Posterior cingulate gyrus (tissue), 11 donors: ENCODE measurements at regions not wholly inside any gene's neighbourhood (a gene's known extent, or its start where the extent isn't known, plus 50 kb on each side); places are given as distances from the start of the nearest gene placed in this dataset.
A peak's percentile ranks its signal among the peaks of the same experiment; 100 is the strongest.

ENCODE experiments used
- DNase-seq, 10 donors: peaks; one replicate each; pipeline versions ENCODE4 v3.0.0 to v3.0.0-alpha.2; 2020 to 2021; ENCODE audit warnings: mixed read lengths in 3 of 10
- intact Hi-C: fragments of 100-400 bp; cut with DNase I; formaldehyde crosslinking; loops from one replicate; pipeline ENCODE4 v1.15.1; 2023

DNA sequence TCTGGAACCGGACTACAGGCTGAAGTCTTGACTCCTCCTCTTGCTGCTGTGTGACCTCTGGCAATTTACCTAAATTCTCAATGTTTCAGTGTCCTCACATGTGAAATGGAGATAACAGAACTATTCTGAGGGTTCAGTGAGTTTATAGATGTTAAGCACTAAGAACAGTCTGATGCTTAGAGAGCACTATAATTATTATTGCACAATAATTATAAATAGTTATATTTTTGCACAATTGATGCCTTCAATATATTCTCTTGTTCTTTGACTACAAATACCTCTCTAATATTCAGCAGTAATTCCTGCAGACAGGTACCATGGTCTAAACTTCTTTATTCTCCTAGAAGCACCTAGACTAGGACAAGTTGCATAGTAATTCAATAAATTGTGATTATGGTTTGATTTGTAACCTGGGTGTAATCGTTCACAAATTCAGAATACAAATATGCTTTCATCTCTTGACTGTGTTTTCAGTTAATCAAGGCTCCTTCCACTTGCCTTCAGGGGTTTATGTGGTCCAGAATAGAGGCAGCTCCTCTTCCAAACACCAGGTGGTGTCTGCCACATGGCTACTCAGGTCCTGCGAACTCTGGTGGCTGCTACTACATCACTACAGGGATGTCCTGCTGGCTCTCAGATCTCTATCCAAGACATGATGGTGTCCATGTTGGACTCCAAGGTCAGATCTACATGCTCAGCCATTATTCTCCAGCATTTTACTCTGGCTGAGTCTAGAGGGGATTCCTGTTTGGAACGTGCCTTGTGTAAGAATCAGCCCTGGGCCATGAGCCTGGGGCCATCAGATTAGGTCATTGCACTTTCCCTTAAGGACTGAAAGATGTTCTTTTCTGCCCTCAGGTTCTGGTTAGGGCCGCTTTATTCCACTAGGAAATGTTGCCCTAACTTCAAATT is 103.4 kb downstream of the QRFPR start:
- DNase-seq, result no peak
- intact Hi-C loops, result no loop called here

DNA sequence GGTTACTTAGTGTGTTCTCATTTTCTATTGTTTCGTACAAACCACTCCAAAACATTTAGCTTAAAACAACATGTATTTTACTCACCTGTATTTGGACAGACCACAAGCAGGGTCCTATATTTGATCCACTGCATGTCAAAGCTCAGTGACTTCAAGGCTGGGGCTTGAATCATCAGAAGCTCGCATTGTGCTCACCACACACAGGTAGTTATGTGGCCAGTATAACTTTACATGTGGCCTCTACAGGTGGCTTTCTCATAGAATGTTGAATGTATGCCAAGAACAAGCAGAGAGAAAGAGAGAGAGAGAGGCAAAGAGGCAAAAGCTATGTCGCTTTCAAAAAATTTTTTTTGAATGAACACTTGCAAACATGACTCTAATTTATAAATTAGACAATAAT is 107.6 kb downstream of the QRFPR start:
- no peak for DNase-seq
- intact Hi-C loops, result no loop called here

DNA sequence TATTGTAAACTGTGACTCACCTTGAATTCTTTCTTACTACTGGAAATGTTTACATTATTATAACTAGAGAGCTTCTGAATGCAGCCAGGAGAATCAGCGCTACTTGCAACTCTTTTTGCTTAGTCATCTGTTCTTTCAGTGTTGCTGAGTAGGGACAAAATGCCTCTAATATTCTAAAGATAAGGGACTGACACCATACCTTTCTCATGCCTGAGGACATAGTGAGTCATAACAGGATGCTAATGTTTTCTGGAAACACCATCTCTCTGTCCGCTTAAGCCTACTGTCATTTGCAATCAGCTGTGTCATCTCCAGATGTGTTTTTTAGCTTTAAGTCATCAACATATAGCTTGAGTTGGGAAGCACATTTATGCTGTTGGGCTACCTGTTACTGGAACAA is 108.3 kb downstream of the QRFPR start:
- intact Hi-C loops, result no loop called here
- no peak for DNase-seq

DNA sequence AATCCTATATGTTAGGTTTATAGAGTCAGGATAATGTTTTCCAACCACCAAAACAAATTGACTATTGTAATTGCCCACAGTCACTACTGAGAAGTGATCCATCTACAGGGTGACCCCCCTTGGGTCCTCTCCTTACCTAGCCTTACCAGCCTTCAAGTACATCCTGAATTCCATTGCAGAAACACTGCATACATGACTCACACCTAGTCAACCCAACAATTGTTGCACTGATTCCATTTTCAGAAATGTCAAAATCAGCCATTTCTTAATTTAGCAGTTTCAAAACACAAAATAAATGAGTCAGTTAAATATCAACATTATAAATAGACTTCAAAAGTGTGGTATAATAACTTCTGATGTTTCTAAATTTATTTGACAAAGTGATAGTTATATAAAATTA is 106.3 kb upstream of the TNIP3 start:
- intact Hi-C loops, result no loop called here
- no peak for DNase-seq

DNA sequence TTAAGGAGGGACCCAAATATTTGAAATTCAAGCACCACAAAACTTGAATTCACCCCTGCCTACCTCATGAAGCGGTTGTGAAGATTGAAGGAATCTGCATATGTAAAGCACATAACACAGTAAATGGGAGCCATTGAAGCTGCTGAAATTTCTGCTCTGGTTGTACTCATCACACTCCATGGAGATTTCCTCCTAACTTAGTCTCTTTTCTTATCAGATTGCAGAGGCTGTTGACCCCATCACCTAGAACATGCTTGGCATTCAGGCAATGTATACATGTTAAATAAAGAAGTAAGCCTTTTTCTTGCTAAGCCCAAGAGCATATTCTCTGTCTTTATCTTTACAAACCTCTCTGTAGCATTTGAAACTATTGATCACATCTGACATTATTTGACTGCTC is 104.9 kb upstream of the TNIP3 start:
- DNase-seq, result no peak
- intact Hi-C loops, result no loop called here

DNA sequence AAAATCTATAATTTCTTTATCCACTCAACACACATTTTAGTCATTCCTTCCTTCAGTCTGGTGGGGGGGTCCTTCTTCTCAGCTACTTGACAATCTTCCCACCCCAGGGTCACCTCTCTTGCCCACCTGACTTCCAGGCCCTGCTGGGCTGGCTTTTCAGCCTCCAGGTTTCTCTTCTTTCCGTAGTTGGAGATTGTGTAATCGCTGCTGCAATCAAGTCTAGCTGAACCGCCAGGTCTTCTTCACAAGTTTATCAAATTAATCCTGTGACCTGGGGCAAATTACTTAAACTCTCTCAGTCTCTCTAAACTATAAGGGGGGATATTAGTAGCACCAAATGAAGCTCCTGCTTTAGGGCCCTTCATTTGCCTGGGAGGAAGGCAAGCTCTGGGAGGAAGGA is 102.9 kb upstream of the TNIP3 start:
- intact Hi-C loops, result no loop called here
- DNase-seq, result no peak

DNA sequence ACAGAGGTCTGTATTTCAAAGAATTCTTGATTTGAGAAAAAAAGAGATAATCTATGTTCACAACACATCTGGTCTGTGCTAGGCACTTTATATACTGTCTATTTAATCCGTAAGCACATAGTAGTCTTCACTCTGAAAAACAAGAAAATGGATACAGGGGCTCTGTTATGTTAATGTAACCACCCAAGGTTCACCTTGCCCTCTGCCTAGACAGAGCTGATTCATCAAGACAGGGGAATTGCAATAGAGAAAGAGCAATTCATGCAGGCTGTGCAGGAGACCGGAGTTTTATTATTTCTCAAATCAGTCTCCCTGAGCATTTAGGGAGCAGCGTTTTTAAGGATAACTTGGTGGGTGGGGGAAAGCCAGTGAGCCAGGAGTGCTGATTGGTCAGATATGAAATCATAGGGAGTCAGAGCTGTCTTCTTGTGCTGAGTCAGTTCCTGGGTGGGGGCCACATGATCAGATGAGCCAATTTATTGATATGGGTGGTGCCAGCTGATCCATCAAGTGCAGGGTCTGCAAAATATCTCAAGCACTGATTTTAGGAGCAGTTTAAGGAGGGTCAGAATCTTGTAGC is 92.9 kb upstream of the TNIP3 start:
- no peak for DNase-seq
- intact Hi-C loops, result no loop called here

DNA sequence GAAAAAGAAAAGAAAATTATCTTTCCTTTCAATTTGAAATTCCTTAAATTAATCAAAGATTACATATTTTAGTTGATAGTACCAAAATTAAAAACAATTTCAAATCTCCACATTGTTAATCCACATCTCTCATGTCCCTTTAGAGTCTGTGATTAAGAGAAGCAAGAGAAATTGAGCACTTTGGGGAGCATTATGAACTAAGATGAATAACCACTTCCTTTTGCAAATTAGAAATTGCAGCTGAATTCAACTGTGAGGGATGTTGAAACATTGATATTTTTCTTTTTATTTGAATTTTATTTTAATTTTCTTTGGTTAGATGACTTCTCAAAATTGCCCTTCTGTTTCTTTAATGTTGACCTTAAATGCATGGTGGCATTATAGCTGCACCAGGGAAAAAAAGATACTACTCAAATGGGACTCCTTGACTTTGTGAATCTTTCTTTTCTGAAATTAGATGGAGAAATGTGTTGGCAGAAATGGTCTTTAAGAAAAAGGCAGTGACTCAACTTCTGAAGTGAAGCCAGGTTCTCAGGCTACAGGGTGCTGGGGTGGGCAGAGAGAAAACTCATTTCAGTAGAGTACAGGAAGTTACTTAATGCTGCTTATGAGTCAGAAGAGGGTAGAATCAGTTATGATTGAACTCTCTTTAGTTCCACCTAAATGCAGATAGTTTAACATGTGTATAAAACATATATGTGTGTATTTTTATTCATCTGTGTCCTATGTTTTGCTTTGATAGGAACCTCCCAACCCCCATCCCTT is 92.0 kb upstream of the TNIP3 start:
- intact Hi-C loops, result no loop called here
- no peak for DNase-seq

DNA sequence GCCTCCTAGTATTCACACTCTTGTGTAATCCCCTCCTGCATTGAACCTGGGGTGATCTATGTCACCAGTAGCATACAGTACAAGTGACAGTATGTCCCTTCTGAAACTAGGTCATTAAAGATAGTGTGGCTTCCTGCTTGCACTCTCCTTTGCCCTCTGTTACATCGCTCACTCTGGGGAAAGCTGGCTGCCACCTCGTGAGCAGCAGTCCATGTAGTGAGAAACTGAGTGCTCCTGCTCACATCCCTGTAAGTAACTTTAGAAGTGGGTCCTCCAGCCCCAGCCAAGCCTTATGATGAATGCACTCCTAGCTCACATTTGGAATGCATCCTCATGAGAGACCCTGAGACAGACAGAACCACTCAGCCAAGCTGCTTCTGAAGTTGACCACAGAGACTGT is 89.8 kb upstream of the TNIP3 start:
- intact Hi-C loops, result no loop called here
- DNase-seq, result no peak

DNA sequence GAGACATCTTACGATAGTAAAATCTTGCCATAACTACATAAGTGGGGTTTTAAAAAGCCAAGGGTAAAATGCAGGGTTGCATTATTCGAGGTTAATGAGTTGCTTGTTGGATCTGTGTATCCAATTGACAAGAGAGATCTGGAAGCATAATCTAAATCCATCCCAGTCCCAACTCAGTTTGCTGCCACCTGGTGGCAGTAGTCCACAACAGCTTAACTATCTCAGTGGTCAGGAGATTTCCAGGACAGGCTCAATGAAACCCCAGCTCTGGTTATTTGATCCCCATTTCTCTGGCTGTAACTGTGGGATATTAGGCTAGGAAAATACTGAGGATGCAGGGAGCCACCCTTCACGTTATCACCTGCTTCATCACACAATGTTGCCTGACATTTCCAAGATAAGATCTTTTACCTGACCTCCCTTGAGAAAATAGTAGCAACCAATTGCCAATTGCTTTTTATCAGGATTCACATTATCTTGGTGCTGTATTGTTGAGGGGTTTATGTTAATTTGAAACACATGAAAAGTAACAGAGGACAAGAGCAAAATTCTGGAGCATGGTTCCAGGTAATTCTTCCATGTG is 88.2 kb upstream of the TNIP3 start:
- intact Hi-C loops, result loop anchor here (1.0 kb wide), 1 partner anchor 60 kb away; no protein-coding TSS in a partner anchor
- DNase-seq, result peak; percentile 34 to 93 (median 76)

DNA sequence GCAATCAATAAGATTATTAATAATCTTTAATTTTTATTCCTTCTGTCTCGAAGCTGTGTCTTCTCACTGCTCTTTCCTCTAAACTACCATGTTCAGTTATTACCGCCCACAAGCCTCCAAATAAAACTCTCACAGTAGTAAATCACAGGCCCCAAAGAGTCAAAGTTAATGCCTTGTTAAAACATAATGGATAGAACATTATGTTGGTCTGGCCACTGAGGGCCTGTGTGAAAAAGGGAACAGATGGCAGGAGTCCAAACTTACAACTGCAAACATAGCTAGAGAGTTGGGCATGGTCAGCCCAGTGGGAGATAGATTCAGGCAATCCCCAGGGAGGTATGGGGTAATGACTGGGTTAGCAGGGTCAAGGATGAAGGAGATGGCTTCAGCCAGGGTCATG is 84.6 kb upstream of the TNIP3 start:
- DNase-seq, result no peak
- intact Hi-C loops, result loop anchor here (10.0 kb wide), 1 partner anchor 1094 kb away; no protein-coding TSS in a partner anchor

DNA sequence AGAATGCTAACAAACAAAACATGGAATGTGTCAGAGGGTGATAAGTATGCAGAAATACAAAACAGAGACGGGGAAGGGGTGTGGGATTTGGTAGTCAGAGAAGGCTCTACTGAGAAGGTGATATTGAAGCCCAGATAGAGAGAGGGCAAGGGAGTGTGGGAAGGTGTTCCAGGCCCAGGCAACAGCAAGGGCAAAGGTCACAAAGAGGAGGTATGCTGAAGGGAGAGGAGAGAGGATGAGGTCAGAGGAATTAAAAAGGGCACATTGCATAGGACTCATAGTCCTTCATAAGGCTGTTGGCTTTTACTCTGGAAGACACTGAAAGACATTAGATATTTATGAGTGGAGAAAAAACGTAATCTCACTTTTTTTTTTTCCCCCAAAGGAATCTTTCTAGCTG is 82.6 kb upstream of the TNIP3 start:
- intact Hi-C loops, result loop anchor here (10.0 kb wide), 1 partner anchor 1092 kb away; no protein-coding TSS in a partner anchor
- no peak for DNase-seq

DNA sequence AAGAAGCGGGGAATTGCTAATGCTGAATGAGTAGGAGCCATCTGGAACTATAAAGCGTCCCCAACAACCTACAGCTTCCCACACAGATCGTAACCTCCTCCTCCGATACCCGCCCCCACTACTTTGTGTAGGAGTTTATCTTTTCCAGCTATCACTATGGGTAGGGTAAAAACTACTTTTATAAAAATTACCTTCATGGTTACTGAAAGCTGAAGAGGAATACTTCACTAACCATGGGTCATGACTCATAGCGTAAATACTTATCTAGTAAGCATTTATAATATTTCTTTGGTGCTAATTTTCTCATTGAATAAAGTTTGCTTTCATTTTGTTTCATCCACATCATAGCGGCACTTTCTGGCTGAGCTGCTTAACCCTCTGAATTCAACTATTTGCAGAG is 79.4 kb upstream of the TNIP3 start:
- intact Hi-C loops, result loop anchor here (10.0 kb wide), 1 partner anchor 1089 kb away; no protein-coding TSS in a partner anchor
- no peak for DNase-seq

DNA sequence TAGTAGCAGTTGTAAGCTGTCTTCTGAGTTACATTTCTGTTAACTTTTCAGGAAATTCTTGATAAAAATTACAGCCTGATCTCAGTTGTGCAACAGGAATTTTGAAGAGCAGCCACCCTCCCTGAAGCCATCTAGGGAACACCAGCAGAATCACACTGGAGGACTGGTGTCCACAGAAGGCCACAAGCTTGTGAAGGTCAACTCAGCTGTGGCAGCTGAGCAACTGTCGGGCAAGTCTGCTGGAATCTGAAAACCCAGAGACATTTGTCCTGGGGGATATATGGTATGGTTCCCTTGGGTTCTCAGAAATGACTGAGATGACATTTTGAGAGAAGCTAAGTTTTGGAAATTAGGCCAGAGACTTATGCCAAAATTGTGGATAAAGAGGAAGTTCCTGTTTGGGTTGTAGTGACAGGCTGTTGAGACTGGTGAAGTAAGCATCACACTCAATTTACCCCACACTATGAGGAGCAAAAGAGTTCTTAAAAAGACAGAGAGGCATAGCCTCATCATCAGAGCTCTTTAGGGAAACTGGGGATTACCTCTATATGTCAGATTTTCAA is 78.1 kb upstream of the TNIP3 start:
- DNase-seq, result no peak
- intact Hi-C loops, result loop anchor here (10.0 kb wide), 1 partner anchor 1087 kb away; no protein-coding TSS in a partner anchor

DNA sequence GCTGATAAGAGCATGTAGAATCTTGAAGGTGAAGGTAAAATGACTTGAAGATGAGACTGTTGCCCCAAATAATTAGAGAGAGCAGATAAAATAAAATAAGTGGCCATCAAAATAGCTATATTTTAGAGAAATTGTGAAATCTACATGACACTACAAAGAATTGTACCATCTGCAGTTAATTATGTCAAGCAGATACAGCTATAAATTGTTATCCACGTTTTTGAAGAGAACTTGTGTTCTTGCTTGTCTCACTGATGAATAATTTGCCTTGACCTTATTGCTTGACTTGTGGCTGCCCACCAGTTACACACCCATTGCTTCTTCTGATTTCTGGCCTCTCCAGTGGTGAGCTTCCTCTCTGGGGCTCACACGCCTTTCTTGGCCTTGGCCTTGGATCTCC is 75.8 kb upstream of the TNIP3 start:
- intact Hi-C loops, result loop anchor here (10.0 kb wide), 1 partner anchor 1085 kb away; no protein-coding TSS in a partner anchor
- no peak for DNase-seq

DNA sequence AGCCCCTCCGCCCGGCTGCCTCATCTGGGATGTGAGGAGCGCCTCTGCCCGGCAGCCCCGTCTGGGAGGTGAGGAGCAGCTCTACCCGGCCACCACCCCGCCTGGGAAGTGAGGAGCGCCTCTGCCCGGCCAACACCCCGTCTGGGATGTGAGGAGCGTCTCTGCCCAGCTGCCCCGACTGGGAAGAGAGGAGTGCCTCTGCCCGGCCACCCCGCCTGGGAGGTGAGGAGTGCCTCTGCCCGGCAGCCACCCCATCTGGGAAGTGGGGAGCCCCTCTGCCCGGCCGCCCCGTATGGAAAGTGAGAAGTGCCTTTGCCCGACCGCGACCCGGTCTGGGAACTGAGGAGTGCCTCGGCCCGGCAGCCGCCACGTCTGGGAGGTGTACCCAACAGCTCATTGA is 74.3 kb upstream of the TNIP3 start:
- DNase-seq, result peak in 3 of 10 donors; percentile 68 to 81 (median 78)
- intact Hi-C loops, result no loop called here

DNA sequence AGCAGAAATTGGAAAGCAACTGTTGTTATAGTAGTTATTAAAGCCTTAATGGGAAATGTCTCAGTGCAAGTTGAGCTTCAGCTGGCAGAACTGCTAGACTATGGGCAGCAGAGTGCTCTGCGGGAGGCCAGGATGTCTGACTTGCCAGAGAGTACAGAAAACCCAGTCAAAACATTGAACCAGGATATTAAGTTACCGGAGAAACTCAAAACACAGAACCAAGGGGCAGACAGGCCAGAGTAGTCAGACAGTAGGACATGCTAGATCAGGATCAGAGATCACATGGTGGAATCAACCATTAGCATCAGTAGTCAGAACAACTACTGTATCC is 72.9 kb upstream of the TNIP3 start:
- no peak for DNase-seq
- intact Hi-C loops, result no loop called here

DNA sequence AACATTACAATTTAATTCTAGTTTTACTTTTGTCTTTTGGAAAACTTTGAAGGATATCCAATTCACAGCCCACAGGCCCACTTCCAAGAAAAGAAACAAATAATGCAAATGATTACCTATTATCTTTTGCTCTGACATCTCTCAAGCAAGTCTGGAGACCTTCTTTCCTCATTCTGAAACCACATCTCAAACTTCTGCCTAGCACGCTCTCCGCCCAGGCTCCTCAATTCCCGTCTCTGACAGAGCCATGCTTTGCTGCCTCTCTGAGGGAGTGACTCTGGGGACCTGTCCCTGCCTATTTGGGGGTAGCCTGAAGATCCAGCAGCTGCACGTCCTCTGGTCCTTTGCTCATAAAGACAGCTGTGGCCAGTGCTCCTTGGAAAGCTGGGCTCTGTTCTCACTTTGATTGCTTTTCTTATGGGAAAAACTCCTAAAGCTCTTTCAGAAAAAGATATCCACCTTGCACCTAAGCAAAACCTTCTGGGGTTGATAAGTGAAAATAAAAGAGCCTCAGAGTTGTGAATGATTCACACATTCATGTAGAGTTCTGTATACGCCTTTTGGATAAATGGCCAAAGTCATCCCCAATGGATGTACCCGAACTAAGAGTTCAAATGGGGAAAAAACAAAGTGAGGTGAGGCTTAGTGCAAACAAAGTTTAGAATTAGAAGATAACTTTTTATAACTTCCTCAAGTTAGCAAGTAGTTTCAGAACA is 72.4 kb upstream of the TNIP3 start:
- no peak for DNase-seq
- intact Hi-C loops, result no loop called here

DNA sequence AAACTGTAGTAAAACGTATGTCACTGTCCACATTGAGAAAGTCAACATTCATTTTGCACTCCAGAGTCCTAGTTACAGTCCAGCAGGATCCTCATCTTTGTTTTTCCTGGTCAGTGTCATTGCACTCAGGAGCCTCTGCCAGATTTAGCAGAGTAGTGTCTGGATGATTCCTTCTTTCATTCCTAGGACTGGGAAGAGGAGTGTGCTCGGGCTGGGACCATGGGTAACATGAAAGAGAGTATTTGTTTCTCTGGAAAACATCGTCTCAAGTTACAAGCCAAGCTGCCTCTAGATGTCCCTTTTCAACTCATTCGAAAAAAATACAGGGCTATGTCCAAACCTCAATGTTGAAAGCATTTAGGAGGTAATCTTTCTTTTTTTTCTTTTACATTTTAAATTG is 69.9 kb upstream of the TNIP3 start:
- no peak for DNase-seq
- intact Hi-C loops, result no loop called here

DNA sequence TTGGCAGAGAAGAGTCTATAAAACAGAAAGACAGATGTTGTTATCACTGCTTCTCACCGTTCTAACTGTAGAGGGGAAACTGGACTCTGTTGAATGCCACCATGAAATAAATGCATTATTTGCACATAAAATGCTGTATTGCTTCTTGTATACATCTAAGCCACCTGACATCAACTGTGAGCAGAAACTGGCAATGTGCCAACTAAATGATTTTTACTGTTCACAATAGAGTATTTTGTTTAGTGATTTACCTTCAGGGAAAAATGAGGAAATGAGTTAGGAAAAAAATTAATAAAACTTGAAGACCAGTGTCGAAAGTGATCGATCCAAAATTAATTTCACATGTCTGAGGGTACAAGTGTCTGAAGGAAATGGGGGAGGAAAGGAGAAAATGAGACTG is 65.9 kb upstream of the TNIP3 start:
- intact Hi-C loops, result no loop called here

More for the DNA sequence above, 65.9 kb upstream of the TNIP3 start:
- DNase-seq, result no peak
